H9 (cell line): ENCODE measurements at regions not wholly inside any gene's neighbourhood (a gene's known extent, or its start where the extent isn't known, plus 50 kb on each side); places are given as distances from the start of the nearest gene placed in this dataset.

Experiments
- DNase-seq: peaks from one replicate; pipeline ENCODE4 v3.0.0-alpha.2; 2017
- H2AFZ ChIP-seq: one replicate; pipeline ENCODE4 v1.6.1; 2013; ENCODE audit warnings: mild to moderate bottlenecking, low read length, control low read depth, moderate library complexity
- H2AK5ac ChIP-seq: 2 replicates; pipeline ENCODE4 v1.6.1; 2013; ENCODE audit warnings: low read length, control low read depth, mixed read lengths; ENCODE audit not compliant: insufficient read length
- H2BK120ac ChIP-seq: one replicate; pipeline ENCODE4 v1.6.1; 2013; ENCODE audit warnings: low read depth, mild to moderate bottlenecking, low read length, control low read depth, inconsistent platforms; ENCODE audit not compliant: poor library complexity, severe bottlenecking
- H2BK12ac ChIP-seq: 2 replicates; pipeline ENCODE4 v1.6.1; 2013; ENCODE audit warnings: low read length, control low read depth, mixed read lengths, low read depth; ENCODE audit not compliant: insufficient read length
- H2BK15ac ChIP-seq: 2 replicates; pipeline ENCODE4 v1.6.1; 2013; ENCODE audit warnings: low read depth, low read length, control low read depth
- H2BK20ac ChIP-seq: one replicate; pipeline ENCODE4 v1.6.1; 2013; ENCODE audit warnings: low read depth, mild to moderate bottlenecking, low read length, control low read depth, inconsistent platforms; ENCODE audit not compliant: poor library complexity, severe bottlenecking
- H2BK5ac ChIP-seq: 2 replicates; pipeline ENCODE4 v1.6.1; 2013; ENCODE audit warnings: low read length, control low read depth, mixed read lengths; ENCODE audit not compliant: insufficient read length
- H3K14ac ChIP-seq: 2 replicates; pipeline ENCODE4 v1.6.1; 2013; ENCODE audit warnings: low read length, control low read depth; ENCODE audit not compliant: insufficient read depth
- H3K18ac ChIP-seq: 2 replicates; pipeline ENCODE4 v1.6.1; 2013; ENCODE audit warnings: low read depth, mild to moderate bottlenecking, mixed read lengths, low read length, control low read depth; ENCODE audit not compliant: insufficient read length
- H3K23ac ChIP-seq: 2 replicates; pipeline ENCODE4 v1.6.1; 2013; ENCODE audit warnings: low read length, control low read depth, mixed read lengths, low read depth; ENCODE audit not compliant: insufficient read length
- H3K23me2 ChIP-seq: 2 replicates; pipeline ENCODE4 v1.6.1; 2013; ENCODE audit warnings: low read depth, mild to moderate bottlenecking, mixed read lengths, low read length, control low read depth; ENCODE audit not compliant: insufficient read length, poor library complexity, severe bottlenecking
- H3K27ac ChIP-seq: 2 replicates; pipeline ENCODE4 v1.5.1; 2013; ENCODE audit warnings: low read length, control low read depth, mixed read lengths, low read depth; ENCODE audit not compliant: insufficient read length
- H3K27me3 ChIP-seq: 2 replicates; pipeline ENCODE4 v1.6.1; 2013; ENCODE audit warnings: low read length, control low read depth, inconsistent platforms; ENCODE audit not compliant: insufficient read depth
- H3K4ac ChIP-seq: 2 replicates; pipeline ENCODE4 v1.6.1; 2013; ENCODE audit warnings: low read depth, mild to moderate bottlenecking, control low read depth, inconsistent platforms, low read length, moderate library complexity
- H3K4me1 ChIP-seq: 2 replicates; pipeline ENCODE4 v1.6.1; 2013; ENCODE audit warnings: low read length, control low read depth, inconsistent platforms; ENCODE audit not compliant: insufficient read depth
- H3K4me2 ChIP-seq: 2 replicates; pipeline ENCODE4 v1.6.1; 2013; ENCODE audit warnings: low read length, control low read depth, mixed read lengths; ENCODE audit not compliant: insufficient read length, insufficient read depth
- H3K56ac ChIP-seq: 2 replicates; pipeline ENCODE4 v1.6.1; 2013; ENCODE audit warnings: low read depth, mild to moderate bottlenecking, mixed read lengths, low read length, control low read depth; ENCODE audit not compliant: insufficient read length
- H3K79me1 ChIP-seq: 2 replicates; pipeline ENCODE4 v1.6.1; 2013; ENCODE audit warnings: low read depth, mild to moderate bottlenecking, moderate library complexity, low read length, control low read depth, inconsistent platforms; ENCODE audit not compliant: insufficient read depth, poor library complexity, severe bottlenecking
- H3K79me2 ChIP-seq: 2 replicates; pipeline ENCODE4 v1.6.1; 2013; ENCODE audit warnings: low read length, control low read depth, inconsistent platforms; ENCODE audit not compliant: insufficient read depth
- H3K9ac ChIP-seq: 2 replicates; pipeline ENCODE4 v1.6.1; 2013; ENCODE audit warnings: low read length, control low read depth, mixed read lengths; ENCODE audit not compliant: insufficient read length; ENCODE audit errors: extremely low read depth
- H3K9me3 ChIP-seq: one replicate; pipeline ENCODE4 v1.6.1; 2013; ENCODE audit warnings: low read depth, low read length, inconsistent platforms; ENCODE audit not compliant: control insufficient read depth
- H3T11ph ChIP-seq: one replicate; pipeline ENCODE4 v1.6.1; 2013; ENCODE audit warnings: mild to moderate bottlenecking, low read length, control low read depth, inconsistent platforms
- H4K20me1 ChIP-seq: one replicate; pipeline ENCODE4 v1.6.1; 2013; ENCODE audit not compliant: control insufficient read depth, insufficient read length, insufficient read depth
- H4K5ac ChIP-seq: 2 replicates; pipeline ENCODE4 v1.6.1; 2013; ENCODE audit warnings: low read depth, mild to moderate bottlenecking, mixed read lengths, low read length, control low read depth; ENCODE audit not compliant: insufficient read length
- H4K8ac ChIP-seq: replicated peaks from 2 replicates; pipeline ENCODE4 v1.6.1; 2013; ENCODE audit warnings: low read length, control low read depth, mixed read lengths, low read depth; ENCODE audit not compliant: insufficient read length
- H4K91ac ChIP-seq: 2 replicates; pipeline ENCODE4 v1.6.1; 2013; ENCODE audit warnings: low read depth, mild to moderate bottlenecking, moderate library complexity, mixed read lengths, low read length, control low read depth; ENCODE audit not compliant: insufficient read length
- H3K27ac Mint-ChIP-seq, 3 experiments: 2 replicates in 2 of 3; 3 replicates in 1 of 3; pipeline ENCODE4 v1.8.0; 2020 to 2021; ENCODE audit warnings: mixed read lengths in 3 of 3, mild to moderate bottlenecking in 1 of 3, moderate library complexity in 1 of 3
- H3K27me3 Mint-ChIP-seq: 2 replicates; pipeline ENCODE4 v1.8.0; 2021; ENCODE audit warnings: low read depth, mild to moderate bottlenecking, moderate library complexity, mixed read lengths
- H3K36me3 Mint-ChIP-seq, 3 experiments: 2 replicates in 2 of 3; 3 replicates in 1 of 3; pipeline ENCODE4 v1.8.0; 2020 to 2021; ENCODE audit warnings: low read depth in 3 of 3, mixed read lengths in 3 of 3; ENCODE audit not compliant: insufficient read depth in 1 of 3
- H3K4me1 Mint-ChIP-seq, 2 experiments: 2 replicates each; pipeline ENCODE4 v1.8.0; 2020; ENCODE audit warnings: mixed read lengths in 2 of 2
- H3K4me3 Mint-ChIP-seq, 2 experiments: 2 replicates in 1 of 2; 3 replicates in 1 of 2; pipeline ENCODE4 v1.8.0; 2020 to 2021; ENCODE audit warnings: mild to moderate bottlenecking in 2 of 2, mixed read lengths in 2 of 2, moderate library complexity in 1 of 2
- H3K9me3 Mint-ChIP-seq, 2 experiments: 2 replicates in 1 of 2; 3 replicates in 1 of 2; pipeline ENCODE4 v1.8.0; 2020; ENCODE audit warnings: mild to moderate bottlenecking in 2 of 2, mixed read lengths in 2 of 2, moderate library complexity in 1 of 2
- TF ChIP-seq, protein P1 (sequence below): fragments of 200-600 bp; sonication (generic); conservative IDR thresholded peaks from 3 replicates; pipeline ENCODE4 v1.8.0; 2021; ENCODE audit warnings: antibody characterized with exemption, mild to moderate bottlenecking

DNA sequence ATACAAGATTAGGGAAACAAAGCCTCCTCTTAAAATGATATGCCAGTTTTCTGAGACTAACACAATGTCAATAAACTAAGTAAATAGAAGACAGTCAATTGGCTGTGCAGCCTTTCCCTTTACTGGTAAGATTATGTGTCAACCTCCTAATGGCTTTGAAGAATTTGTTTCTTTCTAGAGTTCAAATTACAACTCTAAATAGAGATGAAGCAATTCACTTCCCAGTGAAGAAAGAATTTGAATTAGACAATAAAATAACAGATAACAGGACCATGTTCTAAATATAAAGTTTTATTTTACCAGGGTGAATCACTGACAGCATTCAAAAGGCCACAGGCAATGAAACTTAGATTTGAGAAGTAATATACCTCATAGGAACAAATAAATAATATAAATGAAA, 680.3 kb downstream of the PLA2G4A start:
- Histone ChIP-seq H3K79me1 (no peaks in the 10 kb centered on the region), H3K23ac (no peak overlapping the region), H3T11ph (no peak overlapping the region), H2BK20ac (no peak overlapping the region), H4K8ac (no peak overlapping the region), H3K14ac (no peak overlapping the region), H3K9ac (no peak overlapping the region), H2BK15ac (no peak overlapping the region), H3K4me1 (no peaks in the 10 kb centered on the region), H3K27ac (no peak overlapping the region), H2BK12ac (no peak overlapping the region), H3K18ac (no peak overlapping the region), H4K91ac (no peak overlapping the region), H3K79me2 (no peaks in the 10 kb centered on the region), H3K23me2 (no peaks in the 10 kb centered on the region), H2BK5ac (no peak overlapping the region), H4K5ac (no peak overlapping the region), H3K4ac (no peak overlapping the region), H3K27me3 (no peaks in the 10 kb centered on the region), H2AFZ (no peak overlapping the region), H3K9me3 (no peaks in the 10 kb centered on the region), H3K4me2 (no peak overlapping the region), H2AK5ac (no peak overlapping the region), H2BK120ac (no peak overlapping the region), H3K56ac (no peak overlapping the region), H4K20me1 (no peaks in the 10 kb centered on the region)
- TF ChIP-seq, protein P1, sequence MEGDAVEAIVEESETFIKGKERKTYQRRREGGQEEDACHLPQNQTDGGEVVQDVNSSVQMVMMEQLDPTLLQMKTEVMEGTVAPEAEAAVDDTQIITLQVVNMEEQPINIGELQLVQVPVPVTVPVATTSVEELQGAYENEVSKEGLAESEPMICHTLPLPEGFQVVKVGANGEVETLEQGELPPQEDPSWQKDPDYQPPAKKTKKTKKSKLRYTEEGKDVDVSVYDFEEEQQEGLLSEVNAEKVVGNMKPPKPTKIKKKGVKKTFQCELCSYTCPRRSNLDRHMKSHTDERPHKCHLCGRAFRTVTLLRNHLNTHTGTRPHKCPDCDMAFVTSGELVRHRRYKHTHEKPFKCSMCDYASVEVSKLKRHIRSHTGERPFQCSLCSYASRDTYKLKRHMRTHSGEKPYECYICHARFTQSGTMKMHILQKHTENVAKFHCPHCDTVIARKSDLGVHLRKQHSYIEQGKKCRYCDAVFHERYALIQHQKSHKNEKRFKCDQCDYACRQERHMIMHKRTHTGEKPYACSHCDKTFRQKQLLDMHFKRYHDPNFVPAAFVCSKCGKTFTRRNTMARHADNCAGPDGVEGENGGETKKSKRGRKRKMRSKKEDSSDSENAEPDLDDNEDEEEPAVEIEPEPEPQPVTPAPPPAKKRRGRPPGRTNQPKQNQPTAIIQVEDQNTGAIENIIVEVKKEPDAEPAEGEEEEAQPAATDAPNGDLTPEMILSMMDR: no peak
- Mint-ChIP-seq H3K9me3 (no peaks in the 10 kb centered on the region), H3K4me1 (no peaks in the 10 kb centered on the region), H3K36me3 (no peaks in the 10 kb centered on the region), H3K27me3 (no peaks in the 10 kb centered on the region; the same call in 1 of the 2 replicates), H3K27ac (no peak overlapping the region), H3K4me3 (no peak overlapping the region)
- DNase-seq: no peak
